Esophagus squamous epithelium (tissue), 5 donors: ENCODE measurements at regions not wholly inside any gene's neighbourhood (a gene's known extent, or its start where the extent isn't known, plus 50 kb on each side); places are given as distances from the start of the nearest gene placed in this dataset.

Source experiments
- DNase-seq: peaks from one replicate; lab custom pipeline; 2025; lab: John Stamatoyannopoulos, UW
- H3K27ac ChIP-seq, 4 donors: fragments of 200-600 bp; sonication (generic); one replicate each; pipeline ENCODE4 v1.5.1; 2016 to 2019; ENCODE audit warnings: mild to moderate bottlenecking in 1 of 4
- H3K27me3 ChIP-seq, 4 donors: fragments of 200-600 bp; sonication (generic); 1 replicate in 3 of 4; 2 replicates in 1 of 4; pipeline versions ENCODE4 v1.5.1 to v1.6.0; 2017 to 2021; ENCODE audit warnings: antibody characterized with exemption in 1 of 4
- H3K36me3 ChIP-seq, 3 donors: fragments of 200-600 bp; sonication (generic); one replicate each; pipeline ENCODE4 v1.5.1; 2016 to 2019
- H3K4me1 ChIP-seq, 3 donors: fragments of 200-600 bp; sonication (generic); one replicate each; pipeline ENCODE4 v1.5.1; 2017 to 2019
- H3K4me3 ChIP-seq, 4 donors: fragments of 200-600 bp; sonication (generic); 1 replicate in 3 of 4; 2 replicates in 1 of 4; pipeline ENCODE4 v1.5.1; 2016 to 2019; ENCODE audit warnings: mild to moderate bottlenecking in 2 of 4, moderate library complexity in 1 of 4
- H3K9me3 ChIP-seq, 3 donors: fragments of 200-600 bp; sonication (generic); one replicate each; pipeline ENCODE4 v1.5.1; 2016 to 2019
- POLR2A ChIP-seq, 4 donors: fragments of 450-650 bp; IDR thresholded peaks; one replicate each; pipeline ENCODE4 v1.6.1; 2017; ENCODE audit warnings: antibody characterized with exemption in 4 of 4, mild to moderate bottlenecking in 4 of 4, moderate library complexity in 3 of 4
- WGBS, 2 donors: methylation state at CpG; one replicate each; pipeline ENCODE4 v1.1.5; 2018; 5-methylcytosine and 5-hydroxymethylcytosine counted together
- intact Hi-C: fragments of 100-400 bp; cut with DNase I; formaldehyde crosslinking; loops from one replicate; pipeline ENCODE4 v1.15.0; 2022
- TF ChIP-seq, protein P1 (sequence below), 6 experiments: fragments of 450-650 bp in 4 of 6; fragments of 200-600 bp in 2 of 6; sonication (generic) in 2 of 6; IDR thresholded peaks; one replicate each; pipeline ENCODE4 v1.5.1; 2016 to 2019; ENCODE audit warnings: antibody characterized with exemption in 6 of 6, mild to moderate bottlenecking in 4 of 6, moderate library complexity in 4 of 6
- donor health status: DM: yes; HTN: yes; CAD: no.

DNA sequence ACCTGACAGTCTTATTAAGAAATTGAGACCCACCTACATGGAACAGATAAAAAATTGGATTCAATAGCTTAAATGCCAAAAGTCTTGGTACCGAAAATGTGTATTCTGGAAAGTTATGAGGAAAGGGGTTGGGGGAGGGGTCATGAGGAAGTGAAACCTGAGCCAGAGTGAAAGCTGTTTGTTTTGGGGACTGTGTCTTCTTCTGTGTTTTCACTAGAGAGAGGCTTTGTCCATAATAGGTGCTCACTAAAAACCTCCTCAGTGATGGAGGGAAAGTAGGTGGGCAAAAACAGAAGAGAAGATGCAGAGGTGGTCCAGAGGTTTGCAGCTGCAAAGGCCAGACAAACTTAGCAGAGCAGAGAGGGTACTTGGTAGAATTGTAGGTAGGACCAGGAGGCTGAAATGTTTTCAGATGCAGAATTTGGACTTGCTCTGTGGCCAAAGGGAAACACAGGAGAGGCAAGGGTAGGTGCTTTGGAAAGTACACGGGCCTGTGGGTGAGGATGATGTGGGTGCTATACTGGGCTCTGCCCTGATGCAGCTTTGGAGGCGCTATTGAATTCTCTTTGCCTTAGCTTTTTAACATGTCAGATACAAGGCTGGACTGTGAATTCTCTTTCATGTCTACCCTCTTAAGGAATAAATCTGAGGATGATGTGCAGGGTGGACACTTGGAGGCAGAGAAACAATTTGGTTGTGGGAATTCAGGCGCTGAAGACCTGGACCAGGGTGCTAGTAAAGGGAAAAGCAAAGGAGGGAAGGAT lies 254.6 kb downstream of the PTEN start:
- DNase-seq = no peak
- Histone ChIP-seq H3K4me3 (no peak overlapping the region), H3K36me3 (no peaks in the 10 kb centered on the region), H3K27ac (no peak overlapping the region), H3K9me3 (no peaks in the 10 kb centered on the region), H3K4me1 (peaks cover 0 to 39% (median 0%) of the 10 kb centered on the region in 3 donors), H3K27me3 (no peaks in the 10 kb centered on the region)
- intact Hi-C loops = no loop called here
- TF ChIP-seq, protein P1, sequence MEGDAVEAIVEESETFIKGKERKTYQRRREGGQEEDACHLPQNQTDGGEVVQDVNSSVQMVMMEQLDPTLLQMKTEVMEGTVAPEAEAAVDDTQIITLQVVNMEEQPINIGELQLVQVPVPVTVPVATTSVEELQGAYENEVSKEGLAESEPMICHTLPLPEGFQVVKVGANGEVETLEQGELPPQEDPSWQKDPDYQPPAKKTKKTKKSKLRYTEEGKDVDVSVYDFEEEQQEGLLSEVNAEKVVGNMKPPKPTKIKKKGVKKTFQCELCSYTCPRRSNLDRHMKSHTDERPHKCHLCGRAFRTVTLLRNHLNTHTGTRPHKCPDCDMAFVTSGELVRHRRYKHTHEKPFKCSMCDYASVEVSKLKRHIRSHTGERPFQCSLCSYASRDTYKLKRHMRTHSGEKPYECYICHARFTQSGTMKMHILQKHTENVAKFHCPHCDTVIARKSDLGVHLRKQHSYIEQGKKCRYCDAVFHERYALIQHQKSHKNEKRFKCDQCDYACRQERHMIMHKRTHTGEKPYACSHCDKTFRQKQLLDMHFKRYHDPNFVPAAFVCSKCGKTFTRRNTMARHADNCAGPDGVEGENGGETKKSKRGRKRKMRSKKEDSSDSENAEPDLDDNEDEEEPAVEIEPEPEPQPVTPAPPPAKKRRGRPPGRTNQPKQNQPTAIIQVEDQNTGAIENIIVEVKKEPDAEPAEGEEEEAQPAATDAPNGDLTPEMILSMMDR (IDR thresholded peaks at IDR 0.05) = peak in 2 of 6 experiments; percentile 17 to 27
- no peak for TF ChIP-seq POLR2A (IDR thresholded peaks at IDR 0.05)
- 82 to 87% methylated on average over 4 of the region's 4 CpGs for WGBS, 2 donors

DNA sequence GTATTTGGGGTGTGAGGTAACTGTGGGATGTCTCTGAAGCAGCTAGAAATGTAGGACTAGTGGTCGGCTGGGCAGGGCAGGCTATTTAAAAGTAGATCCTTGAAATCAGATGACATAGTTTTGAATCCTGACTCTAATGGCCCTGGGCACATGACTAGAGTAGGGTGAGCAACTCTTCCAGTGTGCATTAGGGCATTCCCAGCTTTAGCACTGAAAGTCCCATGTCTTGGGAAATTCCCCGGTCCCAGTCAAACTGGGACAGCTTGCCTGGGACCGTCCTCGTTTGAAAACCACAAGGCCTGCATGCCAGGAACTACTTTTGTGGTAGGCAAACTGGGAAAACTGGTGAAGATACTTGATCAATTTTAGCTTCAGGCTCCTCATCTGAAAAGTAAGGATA lies 255.3 kb downstream of the PTEN start:
- DNase-seq = no peak
- H3K9me3 ChIP-seq = no peaks in the 10 kb centered on the region

DNA sequence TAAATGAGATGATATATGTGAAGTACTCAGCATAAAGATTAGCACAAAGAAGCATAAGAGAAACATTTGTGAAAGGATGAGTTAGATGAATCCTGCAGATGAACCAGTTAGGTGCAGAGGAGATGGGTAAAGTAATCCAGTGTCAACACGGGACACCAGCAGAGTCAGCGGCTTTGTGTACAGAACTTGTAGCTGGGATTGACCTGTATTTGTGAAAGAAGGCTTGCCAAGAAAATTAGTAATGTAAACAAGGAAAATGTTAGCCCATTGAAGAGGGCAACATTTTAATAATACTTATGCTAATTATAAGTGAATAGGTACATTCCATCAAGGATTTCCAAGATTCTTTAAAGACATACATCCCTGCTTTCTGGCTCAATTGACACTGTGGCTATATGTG lies 255.7 kb downstream of the PTEN start:
- intact Hi-C loops = no loop called here
- H3K4me3 ChIP-seq = no peak overlapping the region
- H3K4me1 ChIP-seq = peaks cover 0 to 33% (median 0%) of the 10 kb centered on the region in 3 donors
- H3K9me3 ChIP-seq = no peaks in the 10 kb centered on the region
- WGBS, 2 donors = 29 to 35% methylated on average over 2 of the region's 2 CpGs
- no peaks in the 10 kb centered on the region for H3K27me3 ChIP-seq
- no peak for DNase-seq
- H3K27ac ChIP-seq = no peak overlapping the region
- TF ChIP-seq, protein P1 (IDR thresholded peaks at IDR 0.05) = no peak
- no peak for TF ChIP-seq POLR2A (IDR thresholded peaks at IDR 0.05)
- no peaks in the 10 kb centered on the region for H3K36me3 ChIP-seq

More for the DNA sequence above, 255.3 kb downstream of the PTEN start:
- WGBS, 2 donors = 45 to 61% methylated on average over 2 to 4 of the region's 4 CpGs
- no peaks in the 10 kb centered on the region for H3K36me3 ChIP-seq
- intact Hi-C loops = no loop called here
- TF ChIP-seq POLR2A (IDR thresholded peaks at IDR 0.05) = no peak
- TF ChIP-seq, protein P1 (IDR thresholded peaks at IDR 0.05) = no peak
- H3K4me3 ChIP-seq = no peak overlapping the region
- H3K27me3 ChIP-seq = no peaks in the 10 kb centered on the region
- H3K4me1 ChIP-seq = peaks cover 0 to 37% (median 0%) of the 10 kb centered on the region in 3 donors
- no peak overlapping the region for H3K27ac ChIP-seq

DNA sequence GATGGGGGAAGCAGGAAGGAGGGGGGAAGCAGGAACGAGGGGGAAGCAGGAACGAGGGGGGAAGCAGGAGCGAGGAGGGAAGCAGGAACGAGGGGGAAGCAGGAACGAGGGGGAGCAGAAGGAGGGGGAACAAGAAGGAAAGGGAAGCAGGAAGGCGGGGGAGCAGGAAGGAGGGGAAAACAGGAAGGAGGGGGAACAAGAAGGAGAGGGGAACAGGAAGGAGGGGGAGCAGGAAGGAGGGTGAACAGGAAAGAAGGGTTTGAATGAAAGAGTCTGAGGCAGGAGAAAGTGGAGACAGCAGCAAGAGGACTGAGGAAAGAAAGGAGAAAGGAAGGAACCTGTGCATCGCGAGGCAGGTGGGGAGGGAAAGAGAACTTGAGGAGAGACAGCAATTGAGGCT lies 256.6 kb downstream of the PTEN start:
- intact Hi-C loops = no loop called here
- DNase-seq = no peak
- Histone ChIP-seq H3K4me3 (no peak overlapping the region), H3K27ac (no peak overlapping the region), H3K9me3 (no peaks in the 10 kb centered on the region), H3K36me3 (no peaks in the 10 kb centered on the region), H3K4me1 (peaks cover 0 to 27% (median 0%) of the 10 kb centered on the region in 3 donors), H3K27me3 (no peaks in the 10 kb centered on the region)
- 67 to 77% methylated on average over 8 of the region's 8 CpGs for WGBS, 2 donors
- no peak for TF ChIP-seq POLR2A (IDR thresholded peaks at IDR 0.05)
- TF ChIP-seq, protein P1 (IDR thresholded peaks at IDR 0.05) = no peak

DNA sequence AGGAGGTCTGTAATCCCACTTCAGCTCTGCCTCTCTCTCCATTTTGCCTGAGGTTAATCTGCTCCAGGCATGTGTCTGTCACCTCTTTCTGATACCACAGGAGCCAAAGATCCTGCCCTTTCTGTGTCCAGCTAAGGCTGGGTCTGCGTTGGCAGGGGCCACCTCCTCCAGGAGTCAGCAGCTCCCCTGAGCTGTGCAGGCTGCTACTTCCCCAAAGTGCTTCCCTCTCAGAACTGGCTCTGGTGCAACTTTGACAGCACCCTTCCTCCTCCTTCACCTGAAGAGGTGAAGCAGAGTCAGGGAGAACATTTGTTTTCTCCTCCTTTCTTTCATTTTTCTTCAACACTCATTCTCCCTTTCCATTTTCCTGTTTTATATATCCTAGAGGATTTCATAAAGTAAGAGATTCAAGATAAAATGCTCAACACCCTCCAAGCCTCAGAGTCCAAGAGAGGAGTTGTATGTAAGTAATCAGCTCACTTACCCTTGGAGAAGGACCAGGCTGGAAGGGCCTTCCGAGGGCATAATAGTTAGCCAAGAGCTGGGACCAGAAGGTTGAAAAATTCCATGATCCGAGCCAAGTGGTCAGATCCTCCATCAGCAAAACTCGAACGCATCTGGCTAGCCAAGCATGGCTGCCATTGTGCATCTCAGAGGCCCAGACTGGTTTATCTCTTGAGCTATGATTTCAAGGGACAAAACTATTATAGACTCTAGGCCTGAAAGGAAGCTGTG lies 257.3 kb downstream of the PTEN start:
- DNase-seq = no peak
- no peak for TF ChIP-seq POLR2A (IDR thresholded peaks at IDR 0.05)
- TF ChIP-seq, protein P1 (IDR thresholded peaks at IDR 0.05) = no peak
- Histone ChIP-seq H3K36me3 (no peaks in the 10 kb centered on the region), H3K4me3 (no peak overlapping the region), H3K27ac (no peak overlapping the region), H3K4me1 (peaks cover 0 to 20% (median 0%) of the 10 kb centered on the region in 3 donors), H3K27me3 (no peaks in the 10 kb centered on the region), H3K9me3 (no peaks in the 10 kb centered on the region)
- 83 to 89% methylated on average over 3 to 4 of the region's 5 CpGs for WGBS, 2 donors
- intact Hi-C loops = no loop called here
